HG03135 (cell line): ENCODE measurements at regions not wholly inside any gene's neighbourhood (a gene's known extent, or its start where the extent isn't known, plus 50 kb on each side); places are given as distances from the start of the nearest gene placed in this dataset.

ENCODE experiments used
- ATAC-seq: cut with Tn5 transposase; IDR thresholded peaks from one replicate; pipeline ENCODE4 v1.9.1; 2021; ENCODE audit warnings: mild to moderate bottlenecking, moderate library complexity; ENCODE audit not compliant: unreplicated experiment

DNA sequence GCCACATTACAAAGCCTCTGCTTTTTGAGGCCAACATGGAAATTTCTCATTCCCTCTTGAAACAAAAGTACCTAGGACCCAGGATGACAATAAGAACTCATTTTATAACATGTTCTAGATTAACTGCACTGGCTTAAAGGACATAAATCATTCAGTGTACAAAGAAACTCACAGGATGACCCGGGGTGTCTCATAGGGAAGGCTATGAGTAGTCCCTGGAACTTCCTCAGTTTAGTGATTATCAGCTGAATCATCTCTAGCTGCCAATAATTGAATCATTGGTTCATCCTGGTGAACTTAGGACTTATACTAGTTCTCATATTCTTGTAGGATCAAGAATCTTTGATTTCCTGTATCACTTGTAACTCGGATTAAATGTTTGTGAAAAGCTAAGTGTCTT lies 95.8 kb upstream of the WDR1 start:
- ATAC-seq, result no peak

DNA sequence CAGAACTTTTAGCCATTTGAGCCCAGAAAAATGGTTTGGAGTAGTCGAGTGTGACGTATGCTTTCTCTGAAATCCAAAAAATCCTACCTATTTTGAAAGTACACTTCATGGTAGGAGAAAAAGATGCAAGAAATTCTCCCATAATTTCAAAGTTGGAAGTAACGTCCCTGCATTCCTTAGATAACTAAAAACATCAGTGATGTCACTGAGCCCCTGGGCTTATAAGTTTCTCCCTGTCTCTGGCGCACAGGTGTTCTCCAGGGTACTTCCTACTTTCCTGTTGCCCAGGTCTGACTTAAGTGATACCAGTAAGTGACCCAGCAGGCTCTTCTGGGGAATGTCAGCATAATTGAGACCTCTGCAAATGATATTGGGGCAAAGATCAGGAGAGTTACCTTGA lies 90.5 kb upstream of the WDR1 start:
- ATAC-seq, result no peak

DNA sequence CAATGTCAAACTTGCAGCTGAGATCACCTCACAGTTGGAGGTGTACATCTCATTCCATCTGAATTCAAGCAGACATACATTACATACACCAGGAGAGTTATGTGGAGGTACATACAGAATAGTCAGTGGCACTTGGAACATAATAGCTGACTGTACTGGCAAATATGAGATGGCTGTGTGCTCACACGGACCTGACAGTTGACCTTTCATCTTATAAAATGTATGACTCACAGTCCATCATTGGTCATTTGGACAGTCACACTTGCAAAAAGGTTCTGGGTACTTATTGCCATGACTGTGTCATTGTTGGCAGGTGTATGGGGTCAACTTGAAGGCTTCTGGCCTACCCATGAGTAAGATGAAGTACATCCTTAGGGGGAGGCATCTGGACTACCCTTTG lies 88.6 kb upstream of the WDR1 start:
- no peak for ATAC-seq

DNA sequence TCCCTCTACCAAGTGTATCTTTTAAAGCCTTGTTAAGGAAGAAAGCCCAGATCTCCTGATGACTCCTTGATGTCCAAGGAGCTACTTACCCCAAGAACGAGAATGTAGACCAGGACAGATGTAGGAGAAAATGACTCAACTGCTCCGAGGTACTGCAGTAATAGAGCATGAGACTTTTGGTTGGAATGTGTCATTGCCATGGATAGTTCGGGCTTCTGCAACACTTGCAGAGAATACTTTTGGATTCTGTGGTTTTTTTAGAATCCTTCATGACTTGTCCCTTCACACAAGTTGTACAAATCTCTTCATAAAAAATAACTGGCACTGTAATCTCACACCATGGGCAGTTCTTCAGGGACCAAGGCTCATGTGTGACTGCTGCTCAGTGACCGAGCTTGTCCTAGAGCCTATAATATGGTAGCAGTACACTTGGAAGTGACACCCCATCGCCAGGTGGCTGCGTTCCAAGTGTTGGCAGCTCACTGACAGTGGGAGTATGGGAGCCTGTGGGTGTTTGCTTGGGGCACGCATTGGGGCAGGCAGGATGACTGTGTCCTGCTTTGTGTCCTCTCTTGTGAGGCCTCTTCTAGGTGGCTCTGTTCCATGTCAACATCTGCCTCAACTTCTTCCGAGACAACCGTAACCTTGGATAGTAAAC lies 87.9 kb upstream of the WDR1 start:
- no peak for ATAC-seq

DNA sequence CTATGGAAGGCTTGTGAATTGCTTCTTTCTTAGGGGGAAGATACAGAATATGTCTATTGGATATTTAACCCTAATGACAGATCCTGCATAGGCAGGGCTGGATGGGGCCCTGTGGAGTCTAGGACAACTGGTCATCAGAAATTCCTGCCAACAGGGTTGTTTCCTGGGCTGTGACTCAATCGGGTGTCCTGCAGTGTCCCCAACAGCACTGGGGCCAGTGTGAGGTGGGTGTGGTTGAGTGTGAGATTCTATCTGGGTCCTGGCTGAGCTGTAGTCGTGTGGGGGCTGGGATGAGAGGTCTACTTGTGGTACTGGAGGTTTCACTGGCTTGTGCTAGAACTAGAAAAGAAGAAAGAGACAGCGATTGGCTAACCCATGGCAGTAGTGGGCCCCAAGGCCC lies 87.3 kb upstream of the WDR1 start:
- no peak for ATAC-seq

DNA sequence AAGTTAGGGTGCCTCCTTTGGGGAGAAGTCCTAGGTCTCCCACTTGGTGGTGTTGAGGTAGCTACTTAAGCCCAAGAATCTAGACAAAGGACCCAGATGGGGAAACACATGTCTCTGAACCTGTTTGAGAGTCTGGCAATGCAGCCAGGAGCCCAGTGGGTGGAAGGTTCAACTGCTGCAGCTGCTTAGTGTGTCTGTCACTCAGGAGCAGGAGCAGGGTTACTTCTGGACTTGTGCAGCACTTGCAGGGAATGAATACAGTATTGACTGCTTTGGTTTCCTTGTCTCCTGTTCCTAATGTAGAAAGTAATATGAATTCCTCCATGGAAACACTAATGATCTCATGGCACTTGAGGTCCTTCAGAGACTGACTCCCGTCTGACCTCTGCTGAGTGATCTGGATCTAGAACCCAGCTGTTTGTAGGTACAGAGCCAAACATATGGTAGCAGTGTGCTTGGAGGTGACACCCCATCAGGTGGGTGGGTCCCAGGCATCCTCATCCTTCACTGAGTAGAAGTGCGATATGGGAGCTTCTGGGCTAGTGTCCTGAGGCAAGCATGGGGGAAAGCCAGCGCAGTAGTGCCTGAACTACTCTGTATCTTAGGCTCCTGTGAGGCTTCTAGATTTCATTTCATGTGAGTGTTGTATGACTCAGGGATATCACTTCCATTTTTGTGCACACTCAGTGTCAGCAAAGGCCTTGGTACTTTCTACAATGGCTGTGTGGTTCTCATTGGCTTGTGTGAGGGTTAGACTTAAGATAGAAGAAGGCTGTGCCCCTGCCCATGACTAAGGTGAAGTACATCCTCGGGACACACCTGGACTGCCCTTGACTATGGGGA lies 85.0 kb upstream of the WDR1 start:
- ATAC-seq, result no peak

DNA sequence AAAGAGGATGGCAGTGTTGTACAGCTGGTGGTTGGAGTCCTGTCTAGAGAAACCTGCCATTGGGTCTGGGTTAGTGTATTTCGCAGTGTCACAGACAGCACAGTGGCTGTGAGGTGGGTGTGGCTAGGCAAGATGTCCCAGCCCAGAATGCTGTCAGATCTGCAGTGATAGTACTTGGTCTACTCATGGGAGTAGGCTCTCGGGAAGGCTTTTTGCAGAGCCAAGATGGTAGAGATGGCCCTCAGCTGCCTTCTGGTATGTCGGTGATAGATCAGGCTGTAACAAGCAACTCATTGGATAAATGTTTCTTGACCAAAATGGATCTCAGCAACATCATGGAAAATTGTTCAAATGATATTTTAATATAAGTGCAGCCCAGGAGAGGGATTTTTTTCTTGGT lies 84.3 kb upstream of the WDR1 start:
- no peak for ATAC-seq

DNA sequence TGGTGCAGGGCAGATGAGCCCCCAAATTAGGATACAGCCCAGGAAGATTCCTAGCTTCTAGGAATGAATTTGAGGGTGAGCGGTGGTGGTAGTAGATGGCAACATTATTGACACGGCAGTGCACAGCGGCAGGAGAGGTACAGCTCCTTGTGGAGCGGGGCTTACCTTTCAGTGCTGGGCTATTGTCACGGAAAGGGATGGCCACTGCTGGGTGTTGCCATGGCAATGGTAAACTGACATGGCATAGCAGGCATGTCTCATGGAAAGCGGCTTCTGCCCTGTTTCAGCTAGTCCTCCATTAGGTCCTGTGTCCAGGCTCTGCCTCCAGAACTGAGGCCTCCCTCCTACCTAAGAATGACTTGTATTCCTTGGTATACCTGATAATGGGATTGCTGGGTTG lies 81.8 kb upstream of the WDR1 start:
- no peak for ATAC-seq

DNA sequence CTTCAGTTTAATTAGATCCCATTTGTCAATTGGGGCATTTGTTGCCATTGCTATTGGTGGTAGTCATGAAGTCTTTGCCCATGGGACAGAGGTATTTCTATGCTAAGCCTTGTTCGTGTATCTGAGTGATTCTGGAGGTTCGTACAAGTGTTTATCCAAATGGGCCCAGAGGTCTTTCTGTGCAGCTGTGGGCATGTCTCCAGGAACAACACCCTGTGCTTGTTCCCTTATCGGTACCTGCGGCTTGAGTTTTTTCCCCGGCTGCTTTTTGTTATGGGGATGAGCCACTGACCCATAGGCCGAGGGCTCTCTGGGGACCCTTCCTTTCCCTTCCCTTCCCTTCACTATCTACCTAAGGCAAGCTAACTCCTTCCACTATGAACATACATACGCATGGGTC lies 81.4 kb upstream of the WDR1 start:
- no peak for ATAC-seq

DNA sequence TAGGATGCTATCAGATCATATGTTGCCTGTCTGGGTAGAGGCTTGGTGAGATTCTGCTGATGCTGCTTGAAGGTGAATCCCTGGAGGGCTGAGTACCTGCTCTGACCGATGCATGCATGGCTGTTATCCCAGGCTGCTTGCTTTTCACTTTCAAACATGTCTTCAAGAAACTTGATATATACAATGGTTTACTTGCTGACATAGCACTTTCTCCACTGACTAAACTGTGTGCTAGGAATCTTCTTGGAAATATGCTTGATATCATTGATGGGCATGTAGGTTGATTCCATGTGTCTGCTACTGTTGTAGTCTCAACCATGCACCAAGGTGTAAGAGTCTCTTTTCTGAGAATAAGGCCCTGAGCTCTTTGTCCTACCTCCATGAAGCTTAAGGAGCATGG lies 79.6 kb upstream of the WDR1 start:
- ATAC-seq, result no peak

DNA sequence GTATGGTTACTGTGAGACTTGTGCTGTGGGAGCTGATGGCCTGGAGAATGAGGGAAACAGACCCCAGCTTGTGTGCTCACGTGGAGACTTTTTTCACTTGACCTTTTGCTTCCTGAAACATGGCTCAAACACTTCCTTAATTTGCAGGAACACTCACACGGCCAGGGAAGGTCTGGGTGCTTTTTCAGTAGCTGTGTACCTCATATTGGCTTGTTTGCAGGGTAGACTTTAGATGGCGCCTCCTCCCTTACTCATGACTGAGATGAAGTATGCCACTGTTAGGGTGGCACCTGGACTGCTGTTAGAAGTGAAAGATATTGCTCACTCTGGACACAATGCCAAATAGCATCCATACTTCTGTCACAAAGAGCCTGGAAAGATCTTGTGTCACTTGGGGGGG lies 75.7 kb upstream of the WDR1 start:
- ATAC-seq, result no peak

DNA sequence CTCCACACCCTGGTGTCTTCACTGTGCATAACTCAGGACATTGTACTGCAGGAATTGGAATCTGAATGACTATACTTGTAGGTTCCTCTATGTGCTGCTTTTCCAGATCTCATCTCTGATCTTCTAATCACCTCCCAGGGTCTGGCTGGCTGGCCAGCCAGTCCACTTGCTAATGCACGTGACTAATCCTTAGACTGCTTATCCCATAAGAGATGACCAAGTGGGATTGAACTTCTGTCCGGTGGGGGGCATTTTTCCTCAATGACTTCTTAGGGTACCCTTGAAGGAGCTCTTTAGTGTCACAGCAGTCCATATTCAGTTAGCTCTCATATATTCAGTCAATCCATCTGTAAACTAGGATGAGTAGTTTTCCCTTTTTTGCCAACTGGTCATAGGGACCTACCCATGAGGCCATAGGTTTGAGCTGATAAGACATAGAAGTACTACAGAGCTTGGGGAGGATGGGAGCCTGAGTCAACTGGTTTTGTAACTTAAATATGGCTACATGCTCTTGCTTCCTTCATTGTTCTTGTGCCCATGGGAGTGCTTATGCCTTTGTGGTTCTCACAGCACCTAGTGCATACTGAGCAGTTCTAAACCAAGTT lies 71.9 kb upstream of the WDR1 start:
- no peak for ATAC-seq

DNA sequence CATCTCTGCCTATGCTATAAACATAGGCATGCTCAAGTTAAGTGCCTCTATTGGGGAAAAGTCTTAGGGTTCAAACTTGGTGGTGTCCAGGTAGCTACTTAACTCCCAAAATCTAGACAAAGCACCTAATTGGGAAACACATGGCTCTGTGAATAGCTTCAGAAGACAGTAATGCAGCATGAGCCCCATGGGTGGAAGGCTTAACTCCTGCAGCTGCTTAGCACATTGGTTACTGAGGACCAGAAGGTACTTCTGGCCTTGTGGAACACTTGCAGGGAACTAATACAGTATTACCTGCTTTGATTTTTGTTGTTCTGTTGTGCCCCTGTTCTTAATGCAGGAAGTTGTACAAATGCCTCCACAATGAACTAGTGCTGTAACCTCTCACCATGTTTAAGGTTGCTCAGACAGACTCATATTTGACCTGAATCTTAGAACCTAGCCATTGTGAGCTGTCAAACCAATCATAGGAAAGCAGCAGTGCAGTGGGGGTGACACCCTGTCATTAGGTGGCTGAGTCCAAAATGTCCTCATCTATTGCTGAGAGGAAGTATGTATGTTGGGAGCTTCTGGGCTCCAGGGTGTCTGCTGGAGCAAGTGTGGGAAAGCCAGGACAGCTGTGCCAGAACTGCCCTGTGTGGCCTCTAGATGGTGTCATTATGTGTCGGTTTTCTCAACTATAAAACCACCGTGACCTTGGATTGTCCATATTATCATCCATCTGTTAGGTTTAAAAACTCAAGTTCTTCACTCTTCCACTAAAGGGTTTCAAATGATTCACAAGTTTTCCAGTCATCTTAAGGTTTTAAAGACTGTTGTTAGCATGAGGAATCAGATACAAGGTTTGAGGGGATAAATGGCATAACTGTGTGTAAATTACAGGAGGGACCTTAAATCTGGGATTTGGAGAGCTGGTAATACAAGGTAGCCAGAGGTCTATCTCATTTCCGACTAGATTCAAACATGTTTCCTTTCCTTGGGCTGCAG lies 69.9 kb upstream of the WDR1 start:
- no peak for ATAC-seq

DNA sequence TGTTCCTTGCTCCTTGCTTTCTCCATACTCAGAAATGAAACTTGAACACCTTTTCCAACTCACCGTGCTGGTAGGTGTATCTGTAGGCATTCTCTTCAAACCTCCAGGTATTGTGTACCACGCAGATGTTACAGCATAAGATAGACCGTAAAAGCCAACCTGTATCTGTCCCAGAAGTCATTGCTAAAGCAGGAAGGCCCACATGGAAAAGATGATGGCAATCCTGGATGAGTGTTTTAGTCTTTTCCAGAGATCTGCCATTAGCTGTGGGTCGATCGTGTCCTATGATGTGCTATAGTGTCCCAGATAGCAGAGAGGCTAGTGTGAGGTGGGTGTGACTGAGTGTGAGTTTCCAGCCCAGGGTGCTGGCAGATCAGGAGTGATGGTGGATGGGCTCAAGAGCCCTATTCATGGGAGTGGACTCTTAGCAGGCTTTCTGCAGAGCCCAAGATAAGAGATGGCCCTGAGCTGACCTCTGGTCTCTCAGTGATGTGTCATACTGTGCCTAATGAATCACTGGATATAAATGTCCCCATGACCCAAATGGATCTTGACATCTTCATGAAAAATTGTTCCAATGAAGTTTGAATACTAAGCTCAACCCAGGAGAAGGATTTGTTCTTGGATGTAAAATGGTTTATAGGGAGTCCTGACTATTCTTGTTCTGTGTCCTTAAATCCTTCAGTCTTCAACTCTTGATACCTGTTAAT lies 69.1 kb upstream of the WDR1 start:
- no peak for ATAC-seq

DNA sequence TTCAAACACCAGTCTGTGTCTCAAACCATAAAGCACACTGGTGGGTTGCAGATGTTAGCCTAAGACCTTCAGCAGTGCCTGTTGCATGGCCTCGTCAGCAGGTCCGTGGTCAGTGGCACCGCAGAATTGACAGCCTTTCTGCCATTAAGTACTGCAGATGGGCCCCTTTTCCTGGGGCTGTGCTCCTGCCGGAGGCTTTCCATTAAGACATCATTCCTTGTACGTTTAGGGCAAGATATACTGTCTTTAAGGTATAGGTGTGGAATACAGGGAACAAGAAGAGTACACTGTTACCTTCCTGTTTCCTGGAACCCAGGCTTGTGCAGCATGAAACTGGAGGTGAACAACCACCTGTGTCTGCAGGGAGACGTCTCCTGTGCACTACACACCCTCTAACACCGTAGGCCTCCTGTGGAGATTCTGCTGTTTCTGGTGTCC lies 67.9 kb upstream of the WDR1 start:
- ATAC-seq, result no peak

DNA sequence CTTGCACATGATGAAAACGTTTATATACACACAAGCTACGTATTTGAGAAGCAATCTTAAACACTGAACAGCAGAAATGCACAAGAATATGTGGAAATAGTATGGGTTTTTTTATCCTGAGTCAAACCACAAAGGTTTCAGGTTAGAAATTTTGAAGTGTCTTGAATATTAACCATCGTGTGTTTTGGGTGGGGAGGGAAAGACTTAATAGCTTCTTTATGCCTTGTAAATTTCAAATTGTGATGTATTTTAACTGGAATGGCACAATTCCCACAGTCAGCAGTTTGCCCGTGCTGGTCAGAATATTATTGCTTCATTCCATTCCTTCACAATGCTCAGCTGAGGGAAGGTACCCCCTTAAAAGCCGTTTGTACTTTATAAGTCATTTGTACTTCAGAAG lies 67.4 kb upstream of the WDR1 start:
- no peak for ATAC-seq

DNA sequence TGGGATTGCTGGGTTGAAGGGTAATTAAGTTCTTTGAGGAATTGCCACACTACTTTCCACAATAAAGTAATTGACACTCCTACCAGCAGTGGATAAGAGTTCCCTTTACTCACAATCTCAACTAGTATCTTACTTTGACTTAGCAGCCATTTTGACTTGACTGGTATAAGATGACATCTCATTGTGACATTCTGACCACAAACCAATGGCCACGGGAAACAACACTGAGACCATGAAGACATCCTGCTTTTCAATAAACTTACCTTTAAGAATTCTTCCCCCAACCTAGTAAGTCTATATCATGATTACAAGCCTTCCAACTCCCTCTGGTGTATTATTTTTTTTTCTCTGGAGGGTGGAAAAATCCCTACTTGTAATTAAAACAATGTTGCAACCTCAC lies 66.9 kb upstream of the WDR1 start:
- ATAC-seq, result no peak

DNA sequence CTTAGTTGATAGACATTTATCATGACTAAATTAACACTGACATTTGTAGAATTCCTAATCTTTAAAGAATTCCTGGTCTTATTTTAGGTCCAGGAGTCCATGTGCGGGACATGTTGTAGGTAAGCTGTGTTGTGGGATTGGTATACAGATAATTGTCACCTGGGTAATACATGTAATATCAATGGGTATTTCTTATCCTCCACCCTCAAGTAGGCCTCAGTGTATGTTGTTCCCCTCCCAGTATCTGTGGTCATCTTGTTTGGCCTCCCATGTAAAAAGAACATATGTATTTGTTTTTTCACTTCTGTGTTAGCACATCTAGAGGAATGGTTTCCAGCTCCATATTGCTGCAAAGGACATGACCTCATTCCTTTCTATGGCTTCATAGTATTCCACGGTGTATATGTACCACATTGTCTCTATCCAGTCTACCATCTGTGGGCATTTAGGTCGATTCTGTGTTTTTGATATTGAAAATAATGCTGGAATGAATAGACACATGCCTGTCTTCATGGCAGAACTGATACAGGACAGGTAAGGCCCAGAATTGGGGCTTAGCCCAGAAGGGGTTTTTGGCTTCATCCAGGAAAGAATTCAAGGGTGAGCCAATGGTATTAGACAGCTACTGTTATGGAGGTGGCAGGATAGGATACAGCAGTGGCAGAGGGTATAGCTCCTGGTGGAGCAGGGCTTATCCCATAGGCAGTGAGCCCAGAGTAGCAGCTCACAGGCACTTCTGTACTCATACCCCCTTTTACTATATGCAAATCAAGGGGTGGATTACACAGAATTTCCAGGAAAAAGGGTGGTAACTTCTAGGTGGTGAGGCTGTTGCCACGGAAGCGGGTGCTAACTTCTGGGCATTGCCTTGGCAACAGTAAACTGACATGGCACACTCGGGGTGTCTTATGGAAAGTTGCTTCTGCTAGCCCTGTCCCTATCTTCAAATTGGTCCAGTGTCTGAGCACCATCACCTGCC lies 66.1 kb upstream of the WDR1 start:
- no peak for ATAC-seq

DNA sequence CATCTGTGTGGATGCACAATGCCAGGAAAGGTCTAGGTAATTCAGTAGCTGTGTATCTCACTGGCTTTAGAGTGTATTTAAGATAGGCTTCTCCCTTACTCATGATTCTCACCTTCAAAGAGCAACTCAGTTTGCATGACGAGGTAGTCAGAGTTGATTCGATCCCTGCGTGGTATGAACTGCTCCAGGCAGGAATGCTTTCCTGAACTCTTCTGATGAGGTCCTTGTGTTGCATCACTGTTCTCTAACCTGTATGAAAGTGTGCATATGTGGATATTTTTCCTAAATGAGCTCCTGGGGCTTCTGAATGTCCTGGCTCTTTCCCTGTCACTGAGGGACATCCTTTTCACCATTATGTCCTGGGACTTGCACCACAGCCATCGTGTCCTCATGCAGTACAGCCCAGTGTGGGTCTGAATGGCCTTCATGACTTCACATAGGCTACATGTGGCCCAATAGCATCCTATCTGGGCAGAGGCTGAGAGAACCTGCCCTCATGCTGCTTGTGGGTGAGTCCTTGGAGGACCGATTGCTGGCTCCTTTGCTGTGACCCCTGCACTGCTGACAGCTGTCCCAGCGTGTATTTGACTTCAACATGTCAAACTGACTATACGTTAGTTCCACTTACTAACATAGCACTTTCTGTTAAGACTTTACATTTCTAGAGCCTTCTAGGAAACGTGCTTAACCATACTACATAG lies 65.3 kb upstream of the WDR1 start:
- ATAC-seq, result no peak
